SK-N-SH (cell line): ENCODE measurements at regions not wholly inside any gene's neighbourhood (a gene's known extent, or its start where the extent isn't known, plus 50 kb on each side); places are given as distances from the start of the nearest gene placed in this dataset.

ENCODE experiments used
- CTCF ChIA-PET: fragments of 300-600, 350-600 bp; formaldehyde crosslinking; extraction: SDS; loops from one replicate; lab custom pipeline; 2021; lab: Yijun Ruan, JAX
- POLR2A ChIA-PET: fragments of 350-600 bp; sonication (Branson Sonifier 250); formaldehyde crosslinking; extraction: SDS; loops from one replicate; lab custom pipeline; 2020; ENCODE audit warnings: antibody characterized with exemption, inconsistent platforms; lab: Yijun Ruan, JAX
- DNase-seq: peaks from one replicate; pipeline ENCODE4 v3.0.0; 2012
- H2AFZ ChIP-seq: fragments of 200-600 bp; sonication (generic); 2 replicates; pipeline ENCODE4 v1.8.1; 2016; ENCODE audit warnings: antibody characterized with exemption, mild to moderate bottlenecking, low read depth
- H3F3A ChIP-seq: fragments of 200-600 bp; sonication (generic); replicated peaks from 2 replicates; pipeline ENCODE3; 2016; ENCODE audit warnings: antibody characterized with exemption, mild to moderate bottlenecking; ENCODE audit not compliant: insufficient read depth
- H3K27ac ChIP-seq, 2 experiments: fragments of 200-500 bp in 1 of 2; fragments of 200-600 bp in 1 of 2; sonication (Bioruptor generic) in 1 of 2; sonication (generic), shearing (Covaris generic) in 1 of 2; 2 replicates each; pipeline versions ENCODE4 v1.5.1 to v1.6.1; 2014 to 2016; ENCODE audit warnings: low read depth in 2 of 2, inconsistent platforms in 1 of 2, low read length in 1 of 2, mild to moderate bottlenecking in 1 of 2, mixed read lengths in 1 of 2
- H3K27me3 ChIP-seq: fragments of 200-600 bp; sonication (generic), shearing (Covaris generic); 2 replicates; pipeline ENCODE4 v1.6.1; 2016; ENCODE audit warnings: mixed run types; ENCODE audit not compliant: insufficient read depth
- H3K36me3 ChIP-seq, 2 experiments: fragments of 200-500 bp in 1 of 2; fragments of 200-600 bp in 1 of 2; sonication (Bioruptor generic) in 1 of 2; sonication (generic) in 1 of 2; replicated peaks in 1 of 2; 2 replicates each; pipeline versions ENCODE3 to v1.5.1; 2014 to 2016; ENCODE audit warnings: low read length in 1 of 2, mild to moderate bottlenecking in 1 of 2; ENCODE audit not compliant: insufficient read depth in 2 of 2, control insufficient read depth in 1 of 2
- H3K4me1 ChIP-seq, 2 experiments: fragments of 200-500 bp in 1 of 2; fragments of 200-600 bp in 1 of 2; sonication (Bioruptor generic) in 1 of 2; sonication (generic), shearing (Covaris generic) in 1 of 2; 2 replicates each; pipeline versions ENCODE4 v1.5.1 to v1.6.1; 2014 to 2016; ENCODE audit warnings: low read depth in 1 of 2, low read length in 1 of 2, mixed run types in 1 of 2; ENCODE audit not compliant: insufficient read depth in 2 of 2, control insufficient read depth in 1 of 2
- H3K4me2 ChIP-seq: fragments of 200-600 bp; sonication (generic), shearing (Covaris generic); 2 replicates; pipeline ENCODE4 v1.6.1; 2017; ENCODE audit warnings: mixed run types
- H3K4me3 ChIP-seq, 2 experiments: fragments of 200-500 bp in 1 of 2; fragments of 200-600 bp in 1 of 2; sonication (Bioruptor generic) in 1 of 2; sonication (generic), shearing (Covaris generic) in 1 of 2; 2 replicates each; pipeline versions ENCODE4 v1.5.1 to v1.8.1; 2014 to 2016; ENCODE audit warnings: low read depth in 2 of 2, inconsistent platforms in 1 of 2, low read length in 1 of 2, mild to moderate bottlenecking in 1 of 2, mixed read lengths in 1 of 2, moderate library complexity in 1 of 2
- H3K79me2 ChIP-seq: fragments of 200-600 bp; sonication (generic); 2 replicates; pipeline ENCODE4 v1.8.1; 2017; ENCODE audit warnings: mild to moderate bottlenecking; ENCODE audit not compliant: insufficient read depth
- H3K9ac ChIP-seq: fragments of 200-600 bp; sonication (generic); 2 replicates; pipeline ENCODE4 v1.6.1; 2017; ENCODE audit warnings: mixed run types
- H3K9me2 ChIP-seq: fragments of 200-600 bp; sonication (generic); 2 replicates; pipeline ENCODE4 v1.6.1; 2017; ENCODE audit warnings: mixed run types
- H3K9me3 ChIP-seq: fragments of 200-600 bp; sonication (generic); 2 replicates; pipeline ENCODE4 v1.6.1; 2017; ENCODE audit warnings: mixed run types, mild to moderate bottlenecking, moderate library complexity
- H4K20me1 ChIP-seq: fragments of 200-600 bp; sonication (generic); 2 replicates; pipeline ENCODE4 v1.6.1; 2017; ENCODE audit warnings: mild to moderate bottlenecking, mixed run types; ENCODE audit not compliant: insufficient read depth
- CHD2 ChIP-seq: fragments of 150-350 bp; IDR thresholded peaks from 2 replicates; pipeline ENCODE4 v1.6.1; 2018; ENCODE audit warnings: low read length; ENCODE audit not compliant: partially characterized antibody
- ELF1 ChIP-seq: IDR thresholded peaks from 2 replicates; pipeline ENCODE4 v1.4.0; 2012
- EP300 ChIP-seq, 2 experiments: IDR thresholded peaks; 2 replicates each; pipeline versions ENCODE4 v1.4.0 to v1.6.1; 2012; ENCODE audit warnings: borderline replicate concordance in 1 of 2, low read depth in 1 of 2, low read length in 1 of 2
- EZH2phosphoT487 ChIP-seq: fragments of 200-600 bp; sonication (generic); IDR thresholded peaks from 2 replicates; pipeline ENCODE4 v1.6.1; 2017; ENCODE audit warnings: low read depth, mixed run types, mild to moderate bottlenecking, antibody characterized with exemption, moderate library complexity, borderline replicate concordance
- FOXJ3 ChIP-seq: sonication (generic); formaldehyde crosslinking; IDR thresholded peaks from 2 replicates; pipeline ENCODE4 v1.5.1; 2020; ENCODE audit warnings: mild to moderate bottlenecking, missing genetic modification reagents
- FOXM1 ChIP-seq: IDR thresholded peaks from 2 replicates; pipeline ENCODE4 v1.4.0; 2012; ENCODE audit warnings: low read depth, mild to moderate bottlenecking
- GABPA ChIP-seq: IDR thresholded peaks from 2 replicates; pipeline ENCODE4 v1.4.0; 2012; ENCODE audit warnings: low read depth, mild to moderate bottlenecking
- GATA2 ChIP-seq: sonication (generic); formaldehyde crosslinking; IDR thresholded peaks from 2 replicates; pipeline ENCODE4 v1.5.0; 2020; ENCODE audit warnings: mild to moderate bottlenecking, missing genetic modification reagents
- JUND ChIP-seq: IDR thresholded peaks from 2 replicates; pipeline ENCODE4 v1.4.0; 2012
- MEF2A ChIP-seq: IDR thresholded peaks from 2 replicates; pipeline ENCODE4 v1.4.0; 2012; ENCODE audit warnings: low read depth, borderline replicate concordance
- MXI1 ChIP-seq: IDR thresholded peaks from 2 replicates; pipeline ENCODE4 v1.6.1; 2012; ENCODE audit warnings: mild to moderate bottlenecking, low read depth, low read length, improper control_type of control experiment
- NFIC ChIP-seq: IDR thresholded peaks from 2 replicates; pipeline ENCODE4 v1.4.0; 2012; ENCODE audit warnings: borderline replicate concordance
- NRF1 ChIP-seq: IDR thresholded peaks from 2 replicates; pipeline ENCODE4 v1.6.1; 2012; ENCODE audit warnings: low read depth, mild to moderate bottlenecking, low read length
- RAD21 ChIP-seq: IDR thresholded peaks from 2 replicates; pipeline ENCODE4 v1.6.1; 2012; ENCODE audit warnings: mild to moderate bottlenecking, low read length
- RFX5 ChIP-seq: IDR thresholded peaks from 2 replicates; pipeline ENCODE4 v1.6.1; 2012; ENCODE audit warnings: mild to moderate bottlenecking, improper control_type of control experiment, low read length
- RXRA ChIP-seq: IDR thresholded peaks from 2 replicates; pipeline ENCODE4 v1.4.0; 2012; ENCODE audit warnings: low read depth, mild to moderate bottlenecking, borderline replicate concordance
- SIN3A ChIP-seq: IDR thresholded peaks from 2 replicates; pipeline ENCODE4 v1.6.1; 2012; ENCODE audit warnings: low read depth, mild to moderate bottlenecking, low read length, moderate library complexity, borderline replicate concordance
- SMC3 ChIP-seq: IDR thresholded peaks from 2 replicates; pipeline ENCODE4 v1.6.1; 2012; ENCODE audit warnings: low read depth, low read length, improper control_type of control experiment
- TAF1 ChIP-seq: IDR thresholded peaks from 2 replicates; pipeline ENCODE4 v1.6.1; 2012; ENCODE audit warnings: low read depth, mild to moderate bottlenecking, low read length, moderate library complexity, borderline replicate concordance
- TEAD4 ChIP-seq: IDR thresholded peaks from 2 replicates; pipeline ENCODE4 v1.4.0; 2012; ENCODE audit warnings: mild to moderate bottlenecking, borderline replicate concordance; ENCODE audit not compliant: insufficient read depth
- USF1 ChIP-seq: IDR thresholded peaks from 2 replicates; pipeline ENCODE4 v1.4.0; 2012; ENCODE audit warnings: low read depth, borderline replicate concordance
- USF2 ChIP-seq: fragments of 150-350 bp; IDR thresholded peaks from 2 replicates; pipeline ENCODE4 v1.6.1; 2017; ENCODE audit warnings: antibody characterized with exemption, low read length, low read depth, borderline replicate concordance
- YY1 ChIP-seq: IDR thresholded peaks from 2 replicates; pipeline ENCODE4 v1.4.0; 2012; ENCODE audit warnings: low read depth, mild to moderate bottlenecking
- WGBS: methylation state at CpG from one replicate; pipeline ENCODE4 v1.1.6; 2017; ENCODE audit warnings: low lambda C conversion rate; 5-methylcytosine and 5-hydroxymethylcytosine counted together

DNA sequence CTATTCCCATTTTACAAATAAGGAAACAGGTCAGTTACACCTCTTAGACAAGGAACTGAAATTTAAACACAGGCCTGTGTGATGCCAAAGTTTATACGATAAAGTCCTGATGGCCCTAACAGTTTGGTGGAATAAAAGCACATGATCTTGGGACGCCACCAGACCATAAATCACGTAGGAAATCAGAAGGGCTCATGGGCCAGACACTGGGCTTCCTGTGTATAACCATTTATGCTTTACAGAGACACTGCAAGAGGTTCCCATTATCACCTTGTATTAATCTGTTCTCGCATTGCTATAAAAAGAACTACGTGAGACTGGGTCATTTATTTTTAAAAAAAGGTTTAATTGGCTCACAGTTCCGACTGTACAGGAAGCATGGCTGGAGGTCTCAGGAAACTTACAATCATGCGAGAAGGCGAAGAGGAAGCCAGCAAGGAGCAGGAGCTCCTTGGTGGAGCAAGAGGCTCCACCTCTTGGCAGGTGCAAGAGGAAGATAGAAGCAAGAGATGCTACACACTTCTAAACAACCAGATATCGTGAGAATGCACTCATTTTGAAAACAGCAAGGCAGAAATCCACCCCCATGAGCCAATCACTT lies 124.0 kb upstream of the MON1B start (continued):
- TF ChIP-seq USF1: no peak
- TF ChIP-seq SIN3A: no peak
- no peak for TF ChIP-seq YY1
- TF ChIP-seq RXRA: no peak
- no peak for TF ChIP-seq GABPA
- TF ChIP-seq FOXJ3 (CRISPR knock-in tag): no peak
- no peak for TF ChIP-seq MEF2A
- no peak for TF ChIP-seq EZH2phosphoT487
- no peak for TF ChIP-seq SMC3
- TF ChIP-seq JUND: no peak
- TF ChIP-seq GATA2 (CRISPR knock-in tag): no peak
- no peak for TF ChIP-seq RAD21

GRCh38 chr16:77067900-77068299 lies 123.1 kb upstream of the MON1B start:
- no peaks in the 10 kb centered on the region for H3K79me2 ChIP-seq
- H3K4me2 ChIP-seq: no peak overlapping the region
- no peaks in the 10 kb centered on the region for H4K20me1 ChIP-seq
- no peaks in the 10 kb centered on the region for H3K36me3 ChIP-seq
- H3K27ac ChIP-seq: no peak overlapping the region
- no peaks in the 10 kb centered on the region for H3F3A ChIP-seq
- WGBS: 9% methylated on average over 2 of the region's 2 CpGs
- H3K4me1 ChIP-seq: peaks cover 0 to 4% of the 10 kb centered on the region in 2 experiments; a peak in 1 of 4 replicates
- ChIA-PET POLR2A (no interaction called here), CTCF (no interaction called here)
- TF ChIP-seq GABPA (no peak), USF2 (no peak), FOXM1 (no peak), MXI1 (no peak), NFIC (no peak), RFX5 (no peak), TAF1 (no peak), FOXJ3 (CRISPR knock-in tag) (no peak), ELF1 (no peak), EP300 (IDR thresholded peaks at IDR 0.05; ENCODE audit: borderline replicate concordance in 1 of 2, low read depth in 1 of 2, low read length in 1 of 2) (no peak), GATA2 (CRISPR knock-in tag) (no peak), JUND (no peak), NRF1 (no peak), CHD2 (no peak), EZH2phosphoT487 (no peak), TEAD4 (no peak)
- TF ChIP-seq, all 33 proteins: peak for 0
- Histone ChIP-seq H3K4me3 (no peak overlapping the region), H3K27me3 (no peaks in the 10 kb centered on the region), H3K9ac (no peak overlapping the region), H3K9me3 (no peaks in the 10 kb centered on the region), H3K9me2 (no peaks in the 10 kb centered on the region), H2AFZ (no peak overlapping the region)
- no peak for DNase-seq
